HepG2 (cell line): ENCODE measurements at regions not wholly inside any gene's neighbourhood (a gene's known extent, or its start where the extent isn't known, plus 50 kb on each side); places are given as distances from the start of the nearest gene placed in this dataset.

Experiments
- ATAC-seq: fragments of 200-7000 bp; cut with Tn5 transposase; 3 replicates; pipeline ENCODE4 v1.9.1; 2020; ENCODE audit warnings: mild to moderate bottlenecking, moderate library complexity
- BruUV-seq: library from RNA; stranded (reverse); fragments of 400-500 nt; replicated peaks from 2 replicates; lab custom pipeline; 2021; lab: Mats Ljungman, UMichigan
- CTCF ChIA-PET: fragments of 300-600 bp; formaldehyde crosslinking; extraction: SDS; loops from one replicate; lab custom pipeline; 2021; ENCODE audit warnings: low total read pairs, inconsistent platforms, low intra/inter-chr PET ratio; lab: Yijun Ruan, JAX
- POLR2A ChIA-PET: fragments of 350-600 bp; sonication (Branson Sonifier 250); formaldehyde crosslinking; loops from one replicate; lab custom pipeline; 2020; ENCODE audit warnings: antibody characterized with exemption, inconsistent platforms; lab: Yijun Ruan, JAX
- DNase-seq: peaks from one replicate; pipeline ENCODE4 v3.0.0-alpha.2; 2015; ENCODE audit warnings: low spot score
- FAIRE-seq: peaks from 3 replicates; lab custom pipeline; 2011; peaks lifted over from hg19 to GRCh38; lab: Jason Lieb, UNC
- H2AFZ ChIP-seq: one replicate; pipeline ENCODE4 v1.6.1; 2011; ENCODE audit warnings: low read length, inconsistent platforms
- H3K27ac ChIP-seq: fragments of 300-600 bp; 3 replicates; pipeline ENCODE4 v1.8.0; 2011; ENCODE audit warnings: mixed run types, mild to moderate bottlenecking, mixed read lengths, low read length, inconsistent platforms; ENCODE audit not compliant: insufficient read depth; ENCODE audit errors: extremely low read length
- H3K27me3 ChIP-seq, 2 experiments: fragments of 200-600 bp in 1 of 2; 2 replicates in 1 of 2; 3 replicates in 1 of 2; pipeline versions ENCODE4 v1.6.0 to v1.8.0; 2011; ENCODE audit warnings: low read length in 2 of 2, mild to moderate bottlenecking in 2 of 2, moderate library complexity in 2 of 2, inconsistent platforms in 1 of 2; ENCODE audit not compliant: insufficient read depth in 2 of 2, control insufficient read depth in 1 of 2
- H3K36me3 ChIP-seq, 2 experiments: fragments of 200-600 bp in 1 of 2; replicated peaks in 1 of 2; 2 replicates in 1 of 2; 3 replicates in 1 of 2; pipeline versions ENCODE4 v1.5.1 to v1.8.0; 2011; ENCODE audit warnings: low read length in 2 of 2, inconsistent platforms in 1 of 2; ENCODE audit not compliant: insufficient read depth in 2 of 2, control insufficient read depth in 1 of 2
- H3K4me1 ChIP-seq: 2 replicates; pipeline ENCODE4 v1.5.1; 2012; ENCODE audit warnings: low read length, inconsistent platforms; ENCODE audit not compliant: insufficient read depth
- H3K4me2 ChIP-seq: 2 replicates; pipeline ENCODE4 v1.6.0; 2011; ENCODE audit warnings: low read depth, low read length, inconsistent platforms
- H3K4me3 ChIP-seq, 3 experiments: fragments of 200-600 bp in 1 of 3; sonication (generic), shearing (Covaris generic) in 1 of 3; replicated peaks in 1 of 3; 2 replicates each; pipeline ENCODE4 v1.5.1; 2011 to 2016; ENCODE audit warnings: low read length in 3 of 3, inconsistent platforms in 2 of 3, low read depth in 2 of 3, mild to moderate bottlenecking in 2 of 3, control low read depth in 1 of 3, mixed read lengths in 1 of 3; ENCODE audit not compliant: insufficient read depth in 1 of 3
- H3K79me2 ChIP-seq: one replicate; pipeline ENCODE4 v1.6.1; 2011; ENCODE audit warnings: low read length, inconsistent platforms; ENCODE audit not compliant: insufficient read depth
- H3K9ac ChIP-seq: 2 replicates; pipeline ENCODE4 v1.6.0; 2011; ENCODE audit warnings: mild to moderate bottlenecking, low read depth, low read length, inconsistent platforms; ENCODE audit not compliant: insufficient read depth
- H3K9me3 ChIP-seq: 2 replicates; pipeline ENCODE4 v1.5.1; 2012; ENCODE audit warnings: mild to moderate bottlenecking, low read length
- H4K20me1 ChIP-seq: 2 replicates; pipeline ENCODE4 v1.6.0; 2011; ENCODE audit warnings: inconsistent platforms, mild to moderate bottlenecking, low read length, moderate library complexity; ENCODE audit not compliant: insufficient read depth
- E2F2 ChIP-seq: sonication (generic); formaldehyde crosslinking; IDR thresholded peaks from 2 replicates; pipeline ENCODE4 v1.4.0; 2020; ENCODE audit warnings: missing genetic modification reagents, borderline replicate concordance
- EHMT2 ChIP-seq: fragments of 200-600 bp; sonication (generic); IDR thresholded peaks from 2 replicates; pipeline ENCODE4 v1.7.0; 2017; ENCODE audit warnings: antibody characterized with exemption, low read depth, low read length, borderline replicate concordance
- ELF3 ChIP-seq: IDR thresholded peaks from 2 replicates; pipeline ENCODE4 v1.6.1; 2016; ENCODE audit warnings: missing genetic modification reagents, missing compliant biosample characterization
- HIC2 ChIP-seq: sonication (generic); formaldehyde crosslinking; IDR thresholded peaks from 2 replicates; pipeline ENCODE4 v1.9.0; 2022; ENCODE audit warnings: low read depth, missing genetic modification reagents
- IRF2 ChIP-seq: IDR thresholded peaks from 2 replicates; pipeline ENCODE4 v1.6.1; 2018; ENCODE audit warnings: missing genetic modification reagents, missing compliant biosample characterization
- MBNL3 ChIP-seq: fragments of 250-450 bp; sonication (Bioruptor Pico); conservative IDR thresholded peaks from 2 replicates; pipeline ENCODE4 v1.8.0; 2022; ENCODE audit warnings: mild to moderate bottlenecking, inconsistent platforms
- NR2F1 ChIP-seq, 2 experiments: fragments of 450-650 bp in 1 of 2; formaldehyde crosslinking in 1 of 2; IDR thresholded peaks; 2 replicates each; pipeline versions ENCODE4 v1.5.0 to v1.6.1; 2016 to 2020; ENCODE audit warnings: mild to moderate bottlenecking in 1 of 2, missing compliant biosample characterization in 1 of 2, missing genetic modification reagents in 1 of 2, moderate library complexity in 1 of 2
- ZBTB37 ChIP-seq: sonication (generic); formaldehyde crosslinking; IDR thresholded peaks from 2 replicates; pipeline ENCODE4 v1.4.0; 2020; ENCODE audit warnings: mild to moderate bottlenecking, missing genetic modification reagents
- ZMYM2 ChIP-seq: sonication (generic); formaldehyde crosslinking; IDR thresholded peaks from 2 replicates; pipeline ENCODE4 v1.8.0; 2022; ENCODE audit warnings: mild to moderate bottlenecking, missing genetic modification reagents
- WGBS: methylation state at CpG from one replicate; pipeline ENCODE4 v1.1.6; 2017; ENCODE audit warnings: low lambda C conversion rate; 5-methylcytosine and 5-hydroxymethylcytosine counted together
- in situ Hi-C: cut with HindIII; loops from 2 replicates; pipeline ENCODE4 v1.10.0; 2017; ENCODE audit warnings: low pct_unique_long_range_greater_than_20kb; ENCODE audit not compliant: extremely low pct_ligation_motif_present
- intact Hi-C: fragments of 100-400 bp; cut with micrococcal nuclease; formaldehyde crosslinking; loops from one replicate; pipeline ENCODE4 v1.10.0; 2022; ENCODE audit not compliant: unreplicated experiment

GRCh38 chrX:69024161-69024736 lies 141.0 kb downstream of the PJA1 start:
- H3K27ac ChIP-seq = no peak overlapping the region
- ATAC-seq (no peak), DNase-seq (no peak), FAIRE-seq (no peak)
- no peaks in the 10 kb centered on the region for H3K79me2 ChIP-seq
- no peak overlapping the region for H3K4me3 ChIP-seq
- no peaks in the 10 kb centered on the region for H3K27me3 ChIP-seq
- H3K36me3 ChIP-seq = no peaks in the 10 kb centered on the region
- no peak overlapping the region for H2AFZ ChIP-seq
- no peaks in the 10 kb centered on the region for H3K9me3 ChIP-seq
- no TSS peak for BruUV-seq
- no peaks in the 10 kb centered on the region for H4K20me1 ChIP-seq
- no peak overlapping the region for H3K4me2 ChIP-seq
- intact Hi-C loops = no loop called here
- peaks cover 23% of the 10 kb centered on the region; the same call in 1 of the 2 replicates for H3K4me1 ChIP-seq
- in situ Hi-C loops = no loop called here
- H3K9ac ChIP-seq = no peak overlapping the region
- WGBS = 8% methylated on average over 2 of the region's 10 CpGs
- CTCF ChIA-PET = no interaction called here
- POLR2A ChIA-PET = no interaction called here
- no peak for TF ChIP-seq ZMYM2 (CRISPR knock-in tag)
- TF ChIP-seq ELF3 (CRISPR knock-in tag) = no peak
- TF ChIP-seq IRF2 (CRISPR knock-in tag) = no peak
- TF ChIP-seq NR2F1 (CRISPR knock-in tag; IDR thresholded peaks at IDR 0.05) = no peak
- TF ChIP-seq ZBTB37 = no peak
- TF ChIP-seq MBNL3 (CRISPR knock-in tag) = no peak
- TF ChIP-seq E2F2 (CRISPR knock-in tag) = no peak
- TF ChIP-seq HIC2 (CRISPR knock-in tag) = no peak
- no peak for TF ChIP-seq EHMT2
